ENCODE measurements at regions not wholly inside any gene's neighbourhood (a gene's known extent, or its start where the extent isn't known, plus 50 kb on each side); places are given as distances from the start of the nearest gene placed in this dataset.

GRCh38 chr1:79744746-79745145, 738.2 kb upstream of the ADGRL4 start:
- no peak for DNase-seq
- no peaks in the 10 kb centered on the region for H3K27me3 ChIP-seq
- no peak for TF ChIP-seq POLR2A (IDR thresholded peaks at IDR 0.05)
- no peak for TF ChIP-seq CTCF (IDR thresholded peaks at IDR 0.05)
- H3K27ac ChIP-seq = no peak overlapping the region
- H3K36me3 ChIP-seq (ENCODE audit: low read depth, missing control alignments) = no peaks in the 10 kb centered on the region
- intact Hi-C loops (cut with DNase I; ENCODE audit: low total_unique reads) = no loop called here
- no peak overlapping the region for H3K4me3 ChIP-seq
- WGBS, 2 donors = 88 to 100% methylated on average over 1 of the region's 1 CpG
- H3K9me3 ChIP-seq = no peaks in the 10 kb centered on the region
- H3K4me1 ChIP-seq = no peaks in the 10 kb centered on the region

- Histone ChIP-seq H3K27ac (no peak overlapping the region), H3K9me3 (no peaks in the 10 kb centered on the region), H3K4me1 (no peaks in the 10 kb centered on the region), H3K27me3 (no peaks in the 10 kb centered on the region), H3K36me3 (ENCODE audit: low read depth, missing control alignments) (no peaks in the 10 kb centered on the region), H3K4me3 (no peak overlapping the region)
- DNase-seq = no peak
- intact Hi-C loops (cut with DNase I; ENCODE audit: low total_unique reads) = no loop called here
- WGBS, 2 donors = 88 to 92% methylated on average over 3 of the region's 3 CpGs
- TF ChIP-seq CTCF (IDR thresholded peaks at IDR 0.05) (no peak), POLR2A (IDR thresholded peaks at IDR 0.05) (no peak)
These were observed 735.3 kb upstream of the ADGRL4 start for GRCh38 chr1:79741720-79742421.

GRCh38 chr1:79738101-79738500, 731.6 kb upstream of the ADGRL4 start:
- no peaks in the 10 kb centered on the region for H3K9me3 ChIP-seq

GRCh38 chr1:79737193-79737592, 730.7 kb upstream of the ADGRL4 start:
- H3K4me3 ChIP-seq = no peak overlapping the region
- 85 to 95% methylated on average over 1 of the region's 1 CpG for WGBS, 2 donors
- H3K9me3 ChIP-seq = no peaks in the 10 kb centered on the region
- no peaks in the 10 kb centered on the region for H3K4me1 ChIP-seq
- no peak for TF ChIP-seq POLR2A (IDR thresholded peaks at IDR 0.05)
- no peak for TF ChIP-seq CTCF (IDR thresholded peaks at IDR 0.05)
- H3K27ac ChIP-seq = no peak overlapping the region
- H3K36me3 ChIP-seq (ENCODE audit: low read depth, missing control alignments) = no peaks in the 10 kb centered on the region
- no peak for DNase-seq
- intact Hi-C loops (cut with DNase I; ENCODE audit: low total_unique reads) = no loop called here
- no peaks in the 10 kb centered on the region for H3K27me3 ChIP-seq

More at GRCh38 chr1:79738101-79738500, 731.6 kb upstream of the ADGRL4 start:
- intact Hi-C loops (cut with DNase I; ENCODE audit: low total_unique reads) = no loop called here
- 89 to 94% methylated on average over 1 of the region's 1 CpG for WGBS, 2 donors
- no peak for DNase-seq
- TF ChIP-seq CTCF (IDR thresholded peaks at IDR 0.05) (no peak), POLR2A (IDR thresholded peaks at IDR 0.05) (no peak)
- no peak overlapping the region for H3K4me3 ChIP-seq
- H3K27ac ChIP-seq = no peak overlapping the region
- H3K36me3 ChIP-seq (ENCODE audit: low read depth, missing control alignments) = no peaks in the 10 kb centered on the region
- no peaks in the 10 kb centered on the region for H3K4me1 ChIP-seq
- no peaks in the 10 kb centered on the region for H3K27me3 ChIP-seq

- Histone ChIP-seq H3K9me3 (no peaks in the 10 kb centered on the region), H3K4me1 (no peaks in the 10 kb centered on the region), H3K27ac (no peak overlapping the region), H3K27me3 (no peaks in the 10 kb centered on the region), H3K4me3 (no peak overlapping the region), H3K36me3 (ENCODE audit: low read depth, missing control alignments) (no peaks in the 10 kb centered on the region)
- intact Hi-C loops (cut with DNase I; ENCODE audit: low total_unique reads) = no loop called here
- TF ChIP-seq POLR2A (IDR thresholded peaks at IDR 0.05) (no peak), CTCF (IDR thresholded peaks at IDR 0.05) (no peak)
- DNase-seq = no peak
These were observed 726.4 kb upstream of the ADGRL4 start for GRCh38 chr1:79732950-79733349.
